NCI-H128 (cell line): ENCODE measurements at regions not wholly inside any gene's neighbourhood (a gene's known extent, or its start where the extent isn't known, plus 50 kb on each side); places are given as distances from the start of the nearest gene placed in this dataset.

Source experiments
- DNase-seq: peaks from one replicate; lab custom pipeline; 2025; ENCODE audit not compliant: unreplicated experiment; lab: John Stamatoyannopoulos, UW

DNA sequence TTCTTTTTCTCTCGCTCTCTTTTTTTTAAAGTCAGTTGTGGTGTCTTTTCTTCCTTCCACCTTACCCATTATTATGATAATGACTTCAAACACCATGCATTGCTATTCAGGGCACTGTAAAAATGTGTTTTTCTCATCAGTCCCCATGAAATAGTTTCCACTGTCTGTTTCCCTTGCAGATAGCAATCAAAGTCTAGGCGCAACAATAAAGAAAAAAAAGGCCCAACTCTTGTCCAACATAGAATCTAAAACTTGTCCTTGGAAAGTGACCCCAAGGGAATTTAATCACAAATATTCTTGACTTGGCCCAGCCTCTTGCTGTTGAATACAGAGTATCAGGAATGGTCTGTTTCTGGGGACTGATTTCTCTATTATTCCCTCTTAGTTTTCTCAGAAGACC, 382.5 kb downstream of the PLPP3 start:
- no peak for DNase-seq

DNA sequence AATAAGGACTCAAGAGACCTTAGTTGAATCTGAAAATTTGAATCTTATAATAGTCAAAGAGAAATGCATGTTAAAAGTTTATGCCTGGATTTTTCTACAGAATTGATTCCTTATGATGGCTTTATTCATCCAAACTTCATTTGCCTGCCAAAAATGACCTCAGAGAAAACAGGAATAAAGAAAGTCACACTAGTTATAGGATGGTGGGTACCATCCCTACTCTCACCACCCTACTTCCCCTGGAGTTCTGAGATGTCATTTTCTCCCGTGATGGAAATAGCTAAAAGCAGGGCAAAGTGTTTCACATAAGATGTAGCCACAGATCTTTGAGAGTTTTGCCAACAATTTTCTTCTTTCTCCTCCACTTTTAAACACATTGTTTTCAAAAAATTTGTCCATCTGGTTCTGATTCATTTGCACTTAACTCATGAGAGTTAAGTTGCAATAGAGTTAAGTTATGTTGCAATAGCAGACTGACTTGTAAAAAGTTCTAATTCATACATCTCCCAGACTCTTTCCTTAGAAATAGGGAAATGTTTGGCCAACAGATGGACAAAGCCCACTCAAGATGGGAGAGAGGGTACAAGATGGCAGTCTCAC, 384.6 kb downstream of the PLPP3 start:
- DNase-seq = no peak

DNA sequence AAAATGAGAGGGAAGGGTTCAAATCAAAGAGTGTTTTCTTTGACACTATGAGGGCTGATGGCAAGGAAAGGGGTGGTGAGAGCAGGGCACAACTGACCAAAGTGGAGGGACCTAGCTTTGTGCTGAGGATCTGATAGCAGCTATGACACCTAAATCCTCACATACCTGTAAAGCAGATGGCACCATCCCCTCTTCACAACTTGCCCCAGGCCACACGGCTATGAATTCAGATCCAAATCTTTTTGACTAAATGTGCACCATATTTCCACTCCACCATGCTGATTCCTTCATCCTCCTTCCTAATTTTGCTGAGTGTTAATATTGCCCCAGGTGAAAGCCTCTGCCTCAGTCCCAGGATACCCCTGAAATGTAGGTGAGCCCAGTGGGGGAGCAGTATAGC, 385.7 kb downstream of the PLPP3 start:
- no peak for DNase-seq

DNA sequence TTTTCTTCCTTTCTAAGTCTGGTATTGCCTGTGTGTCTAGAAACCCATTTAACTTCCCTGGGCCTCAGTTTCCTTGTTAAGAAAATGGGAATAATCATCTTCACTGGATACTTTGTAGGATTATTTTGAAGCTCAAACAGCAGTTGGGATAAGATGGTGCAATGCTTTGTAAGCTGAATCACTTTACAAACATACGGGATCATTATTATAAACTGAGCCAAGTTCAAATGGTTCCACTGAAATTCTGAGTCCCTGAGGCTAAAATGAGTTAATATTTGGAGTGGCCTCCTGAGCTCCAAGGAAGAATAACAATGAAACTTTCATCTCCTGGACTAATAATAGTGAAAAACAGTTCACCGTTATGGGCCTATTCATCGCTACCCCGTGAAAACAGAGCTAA, 388.0 kb downstream of the PLPP3 start:
- no peak for DNase-seq

DNA sequence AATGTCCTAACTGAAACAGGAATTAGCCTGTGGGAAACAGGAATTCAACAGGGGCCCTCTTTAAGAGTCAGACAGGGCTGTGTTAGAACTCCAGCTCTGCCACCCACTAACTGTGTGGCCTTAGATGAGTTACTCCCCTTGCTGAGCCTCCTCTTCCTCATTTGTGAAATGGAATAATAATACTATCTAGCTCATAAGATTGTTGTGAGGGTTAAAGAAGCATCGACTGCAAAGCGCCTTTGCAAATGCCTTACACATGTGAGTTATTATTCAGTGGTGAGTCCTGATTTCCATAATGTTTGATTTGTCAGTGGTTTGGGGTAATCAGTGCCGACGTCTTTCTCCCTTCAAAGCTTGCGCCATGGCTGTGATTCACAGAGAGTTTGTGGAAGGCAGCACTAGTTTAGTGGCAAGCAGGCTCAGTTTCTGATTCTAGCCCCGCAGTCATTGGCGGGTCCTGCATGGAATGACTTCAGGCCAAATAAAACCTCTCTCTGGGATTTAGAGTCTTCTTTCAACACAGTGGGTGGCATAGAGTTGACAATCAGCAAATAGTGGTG, 388.5 kb downstream of the PLPP3 start:
- no peak for DNase-seq

DNA sequence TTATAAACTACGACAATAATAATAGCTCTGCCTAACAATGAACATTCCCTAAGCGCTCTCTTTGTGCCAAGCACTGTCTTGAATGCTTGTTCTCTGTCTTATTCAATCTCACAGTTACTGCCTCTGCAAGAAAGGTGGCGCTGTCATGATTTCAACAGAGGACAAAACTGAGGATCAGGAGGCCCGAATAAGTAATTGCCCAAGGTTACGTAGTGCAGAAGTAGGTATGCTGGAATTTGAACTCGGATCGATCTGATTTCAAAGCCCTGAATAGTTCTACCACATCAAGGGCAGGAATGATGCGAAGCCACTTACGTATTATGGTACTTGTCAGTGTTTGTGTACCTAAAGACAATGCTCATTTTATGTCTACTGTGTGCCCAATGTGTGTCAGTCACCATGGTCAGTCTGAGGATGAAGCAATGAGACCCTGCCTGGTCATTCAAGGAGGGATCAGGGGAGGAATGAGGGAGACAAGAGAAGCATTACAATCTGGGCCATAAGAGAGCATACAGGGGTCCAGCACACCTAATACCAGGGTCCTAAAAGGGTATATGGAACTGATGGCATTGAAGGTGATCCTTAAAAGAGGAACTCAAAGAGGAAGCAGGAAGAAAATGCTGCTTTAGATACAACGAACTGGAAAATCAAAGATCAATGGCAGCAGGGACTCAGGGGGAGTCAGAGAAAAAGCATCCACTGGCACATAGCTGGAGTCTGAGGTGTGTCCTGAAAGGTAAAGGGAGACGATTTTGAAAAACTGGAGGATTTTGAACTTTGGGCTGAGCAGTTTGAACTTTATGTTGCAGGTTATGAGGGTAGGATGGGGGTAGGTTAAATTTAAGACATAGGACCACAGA, 389.2 kb downstream of the PLPP3 start:
- DNase-seq = no peak

DNA sequence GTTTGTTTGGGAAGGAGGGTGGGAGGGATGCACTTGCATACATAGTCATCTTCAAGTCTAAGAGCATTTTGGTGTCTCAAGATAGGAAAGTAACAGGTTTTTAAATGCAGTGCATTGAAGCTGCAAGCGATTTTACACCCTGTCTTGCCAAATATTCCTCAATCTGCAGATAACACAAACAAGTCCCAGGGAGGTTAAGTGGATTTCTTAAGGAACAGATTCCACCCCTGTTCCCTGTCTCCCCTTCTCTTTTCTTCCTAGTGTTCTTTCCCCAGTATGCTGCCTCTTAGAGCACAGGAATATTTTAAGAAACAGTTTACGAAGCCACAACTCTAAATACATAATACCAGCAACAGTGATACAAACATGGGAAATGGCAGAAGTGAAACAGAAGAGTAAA, 389.9 kb downstream of the PLPP3 start:
- no peak for DNase-seq

DNA sequence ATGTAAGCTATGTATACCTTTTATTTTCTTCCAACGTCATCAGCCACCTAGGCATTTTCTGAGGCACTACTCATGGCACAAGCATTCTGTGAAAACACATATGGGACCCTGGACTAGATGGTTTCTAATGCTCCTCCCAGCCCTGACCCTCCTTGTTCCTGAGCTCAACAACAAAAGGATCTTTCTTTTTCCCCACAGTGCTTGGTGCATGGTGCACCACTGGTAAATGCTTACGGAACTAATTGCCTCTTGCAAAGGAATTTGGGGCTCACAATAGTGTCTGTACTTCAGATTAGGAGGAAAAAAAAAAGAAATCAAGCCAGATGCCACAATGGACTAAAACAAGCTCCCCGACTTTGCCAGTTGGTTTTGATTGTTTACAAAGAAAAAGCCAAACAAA, 390.5 kb downstream of the PLPP3 start:
- no peak for DNase-seq

DNA sequence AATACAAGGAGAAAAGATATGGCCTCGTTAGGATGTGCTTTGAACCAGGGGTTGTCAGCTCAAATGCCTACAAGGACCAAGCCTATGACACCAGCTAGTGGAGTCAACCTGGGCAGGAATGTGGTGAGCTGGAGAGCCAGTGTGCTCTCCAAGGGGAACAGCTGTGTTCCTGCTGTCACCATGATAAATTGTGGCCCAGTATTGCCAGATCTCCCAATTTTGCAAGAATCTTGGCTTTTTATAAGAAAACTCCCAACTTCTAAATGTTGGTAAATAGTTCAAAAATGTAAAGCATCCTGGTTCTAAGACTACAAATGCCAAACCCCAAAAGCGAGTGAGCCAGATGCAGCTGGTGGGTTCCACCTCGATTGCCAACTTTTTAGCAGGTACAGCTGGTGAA, 391.1 kb downstream of the PLPP3 start:
- DNase-seq = no peak

DNA sequence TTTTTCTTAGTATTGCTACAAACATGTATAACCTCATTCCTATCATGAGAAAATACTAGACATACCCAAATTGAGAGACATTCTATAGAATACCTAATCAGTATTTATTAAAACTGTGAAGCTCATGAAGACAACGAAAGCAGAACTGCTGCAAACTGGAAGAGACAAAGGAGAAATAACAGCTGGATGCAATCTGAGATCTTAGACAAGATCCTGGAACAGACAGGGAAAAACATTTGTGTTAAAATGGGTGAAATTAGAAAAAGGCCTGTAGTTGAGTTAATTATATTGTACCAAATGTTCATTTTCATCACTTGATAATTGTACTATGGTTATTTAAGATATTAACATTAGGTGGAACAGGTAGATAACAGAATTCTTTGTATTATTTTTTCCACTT, 392.0 kb downstream of the PLPP3 start:
- DNase-seq = no peak

DNA sequence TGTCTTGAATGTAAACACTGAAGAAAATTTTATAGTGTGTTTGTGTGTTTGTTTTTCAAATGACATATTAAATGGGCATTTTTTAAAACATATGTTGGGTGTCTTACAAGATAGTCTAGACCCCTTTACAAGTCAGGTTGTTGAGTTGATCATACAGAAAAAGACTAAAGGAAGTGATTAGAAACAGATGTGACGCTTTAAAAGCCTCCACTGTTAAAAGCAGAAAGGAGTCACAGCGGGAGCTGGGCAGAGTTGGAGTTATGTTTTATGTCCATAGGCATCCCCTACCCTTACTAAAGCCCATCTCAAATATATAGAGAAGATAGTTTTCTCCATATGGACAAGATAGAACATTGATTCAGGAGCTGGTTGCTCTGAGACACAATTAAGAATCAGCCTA, 393.9 kb downstream of the PLPP3 start:
- DNase-seq = no peak

DNA sequence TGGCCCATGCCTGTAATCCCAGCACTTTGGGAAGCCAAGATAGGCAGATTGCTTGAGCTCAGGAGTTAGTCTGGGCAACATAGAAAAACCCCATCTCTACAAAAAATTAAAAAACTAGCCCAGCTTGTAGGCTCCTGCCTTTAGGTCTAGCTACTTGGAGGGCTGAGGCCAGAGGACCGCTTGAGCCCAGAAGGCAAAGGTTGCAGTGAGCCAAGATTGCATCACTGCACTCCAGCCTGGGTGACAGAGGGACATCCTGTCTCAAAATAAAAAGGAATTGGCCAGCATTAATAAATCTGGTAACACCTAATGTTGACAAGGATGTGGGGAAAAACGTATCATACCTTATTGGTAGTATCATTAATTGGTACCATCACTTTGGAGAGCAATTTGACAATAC, 396.2 kb downstream of the PLPP3 start:
- no peak for DNase-seq

DNA sequence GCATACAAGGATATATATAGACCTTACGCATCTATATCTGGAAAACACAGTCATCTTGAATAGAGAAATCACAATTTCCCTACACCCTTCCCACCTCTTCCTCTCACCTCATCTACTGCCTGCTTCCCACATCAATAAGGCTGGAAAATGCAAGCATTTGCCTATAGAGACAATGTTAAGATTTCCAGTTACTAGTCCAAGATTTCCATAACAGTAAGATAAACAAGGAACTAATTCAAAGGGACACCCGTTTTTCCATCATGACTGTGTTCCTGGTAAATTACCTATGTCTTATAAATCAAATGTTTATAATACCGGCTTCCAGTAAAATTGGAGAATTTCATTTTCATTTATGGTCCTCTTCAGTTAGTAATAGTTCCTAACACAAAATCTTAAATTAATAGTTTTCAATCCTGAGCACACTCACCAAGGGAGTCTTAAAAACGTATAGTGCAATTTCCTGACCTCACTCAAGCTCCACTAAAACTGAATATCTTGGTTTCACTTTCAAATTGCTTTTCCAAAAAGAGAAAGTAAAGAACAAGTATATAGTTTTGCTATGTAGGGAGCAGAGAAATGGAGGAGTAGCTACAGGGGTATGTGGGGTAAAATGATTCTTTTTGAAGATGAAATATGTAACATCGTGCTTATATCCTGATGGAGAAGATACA, 398.7 kb downstream of the PLPP3 start:
- DNase-seq = no peak

DNA sequence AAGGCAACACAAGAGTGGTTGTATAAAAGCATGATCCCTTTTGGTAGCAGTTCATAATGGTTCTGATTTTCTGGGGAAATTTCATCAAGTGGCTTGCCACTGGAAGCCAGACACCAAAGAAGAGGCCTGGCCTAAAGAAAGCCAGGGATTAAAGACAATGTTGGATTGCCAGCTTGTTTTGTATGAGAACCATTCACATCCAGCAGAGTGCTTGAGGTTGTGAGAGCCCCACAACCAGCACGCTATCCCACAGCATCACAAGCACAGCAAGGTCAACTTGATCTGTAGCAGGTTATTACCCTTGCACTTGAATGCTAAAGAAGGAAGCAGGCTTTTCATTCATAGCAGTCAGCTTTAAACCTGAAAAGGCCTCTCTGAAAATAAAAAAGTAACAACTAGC, 399.8 kb downstream of the PLPP3 start:
- no peak for DNase-seq

DNA sequence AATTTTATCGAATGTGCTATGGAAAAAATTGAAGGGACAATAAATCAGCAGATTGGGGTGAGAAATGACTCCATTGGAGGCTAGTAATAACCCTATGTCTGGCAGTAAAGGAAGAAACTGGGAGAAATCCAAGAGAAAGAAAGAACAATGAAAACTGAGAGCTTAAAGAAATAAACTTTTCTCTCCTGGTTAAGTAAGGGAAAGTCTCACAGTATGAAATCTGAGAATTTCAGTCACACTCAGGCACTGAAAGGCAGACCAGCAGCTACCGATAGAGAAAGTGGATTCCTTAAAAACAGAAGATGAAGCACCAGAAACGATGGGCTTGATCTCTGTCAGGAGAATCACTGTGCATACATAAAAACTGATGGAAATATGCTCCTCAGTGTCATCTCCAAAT, 404.2 kb downstream of the PLPP3 start:
- DNase-seq = no peak

DNA sequence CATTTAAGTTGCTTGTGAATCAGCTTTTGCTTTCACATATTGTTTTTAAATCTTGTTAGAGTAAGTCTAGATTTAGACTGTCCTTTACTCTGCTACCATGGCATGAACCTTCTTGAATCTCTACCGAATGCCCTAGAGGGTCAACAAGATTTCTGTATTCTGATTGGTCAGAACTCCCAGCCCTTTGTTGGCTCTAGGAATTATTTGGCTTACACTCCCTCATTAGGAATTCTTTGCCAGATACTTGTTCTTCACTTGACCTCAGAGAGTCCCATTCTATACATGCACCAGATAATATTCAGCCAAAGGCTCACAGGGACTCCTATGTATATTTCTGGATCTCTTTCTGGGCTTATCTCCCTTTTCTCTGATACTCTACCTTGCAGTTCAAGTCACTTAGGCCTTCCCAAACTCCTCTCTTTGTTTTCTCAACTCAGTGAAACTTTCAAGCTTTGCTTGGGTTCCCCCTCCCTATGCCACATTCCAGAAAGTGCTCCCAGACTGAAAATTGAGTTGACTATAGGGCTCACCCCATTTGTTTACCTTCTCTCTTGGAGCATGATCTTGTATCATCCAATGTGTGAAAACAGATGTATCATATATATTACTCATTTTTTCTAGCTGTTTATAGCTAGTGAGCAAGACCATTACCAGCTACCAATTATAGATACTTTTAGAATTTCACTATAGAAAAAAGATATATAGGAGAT, 405.0 kb downstream of the PLPP3 start:
- DNase-seq = no peak

DNA sequence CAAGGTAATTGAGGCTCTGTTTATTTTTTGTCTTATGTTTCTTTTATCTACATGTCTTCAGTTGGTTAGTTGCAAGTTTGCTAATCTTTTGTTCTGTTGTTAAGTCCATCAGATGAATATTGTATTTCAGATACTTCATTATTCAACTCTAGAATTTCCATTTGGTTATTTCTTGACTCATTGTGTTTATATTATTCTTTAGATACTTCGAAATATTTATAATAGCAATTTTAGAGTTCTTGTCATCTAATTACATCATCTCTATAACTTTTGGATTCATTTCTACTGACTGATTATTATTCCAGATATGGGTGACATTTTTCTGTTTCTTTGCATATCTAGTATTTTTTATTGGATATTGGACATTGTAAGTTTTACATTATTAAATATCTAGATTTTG, 405.6 kb downstream of the PLPP3 start:
- DNase-seq = no peak

DNA sequence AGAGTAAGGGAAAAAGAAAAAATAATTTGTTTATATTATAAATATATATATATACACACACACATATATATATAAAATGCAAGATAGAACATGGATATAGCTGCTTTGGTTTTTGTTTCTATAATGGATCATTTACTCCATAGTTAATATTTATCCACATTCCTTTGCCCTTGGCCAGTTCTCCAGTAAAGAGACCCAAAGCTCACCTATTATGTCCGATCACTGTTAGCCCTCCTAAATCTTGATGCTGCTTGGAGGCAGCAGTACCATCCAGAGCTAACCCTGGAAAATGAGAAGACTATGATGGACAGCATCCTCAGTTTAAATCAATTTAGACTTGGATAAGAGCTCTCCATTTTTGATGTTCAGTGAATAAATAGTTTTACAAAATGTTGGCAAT, 407.7 kb downstream of the PLPP3 start:
- DNase-seq = no peak

DNA sequence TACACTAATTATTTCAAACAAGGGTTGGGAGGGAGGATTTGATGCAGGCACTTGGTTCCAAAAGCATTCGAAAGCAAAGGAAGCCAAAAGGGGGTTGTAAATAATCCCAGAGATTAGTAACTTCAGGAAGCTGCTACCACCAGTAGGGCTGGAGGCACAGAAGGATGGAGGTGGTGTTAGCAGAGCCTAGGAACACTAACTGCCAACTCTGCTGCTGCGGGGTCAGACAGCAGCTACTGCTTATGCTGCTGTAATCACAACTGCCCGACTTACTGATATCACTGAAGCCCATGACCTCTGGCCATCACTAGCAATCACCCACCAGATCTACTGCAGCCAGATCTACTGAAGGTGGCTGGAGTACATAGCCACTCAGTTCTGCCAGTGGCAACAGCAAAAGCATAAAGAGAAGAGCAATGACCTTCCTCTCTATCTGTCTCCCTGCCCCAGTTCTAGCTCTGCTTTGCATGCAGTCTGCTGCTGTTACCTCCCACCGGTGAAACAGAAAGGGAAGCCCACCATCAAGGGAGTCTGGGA, 408.5 kb downstream of the PLPP3 start:
- no peak for DNase-seq

DNA sequence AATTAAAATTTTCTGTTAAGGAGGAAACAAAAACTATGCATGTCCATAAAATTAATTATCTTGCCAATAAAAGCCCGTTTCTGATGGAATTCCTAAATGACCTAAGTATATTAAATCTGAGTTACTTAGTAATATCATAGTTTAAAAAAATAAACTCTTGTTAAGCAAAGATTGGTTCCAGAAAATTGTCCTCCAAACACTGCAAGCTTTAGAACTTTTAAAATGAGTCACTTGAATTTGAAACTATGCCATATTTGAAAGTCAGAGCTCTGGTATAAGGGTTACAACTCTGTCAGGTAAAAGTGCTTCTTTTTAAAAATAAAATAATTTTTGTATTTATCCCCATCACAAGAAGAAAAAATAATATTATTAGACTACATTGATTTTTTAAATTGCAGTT, 409.5 kb downstream of the PLPP3 start:
- no peak for DNase-seq

DNA sequence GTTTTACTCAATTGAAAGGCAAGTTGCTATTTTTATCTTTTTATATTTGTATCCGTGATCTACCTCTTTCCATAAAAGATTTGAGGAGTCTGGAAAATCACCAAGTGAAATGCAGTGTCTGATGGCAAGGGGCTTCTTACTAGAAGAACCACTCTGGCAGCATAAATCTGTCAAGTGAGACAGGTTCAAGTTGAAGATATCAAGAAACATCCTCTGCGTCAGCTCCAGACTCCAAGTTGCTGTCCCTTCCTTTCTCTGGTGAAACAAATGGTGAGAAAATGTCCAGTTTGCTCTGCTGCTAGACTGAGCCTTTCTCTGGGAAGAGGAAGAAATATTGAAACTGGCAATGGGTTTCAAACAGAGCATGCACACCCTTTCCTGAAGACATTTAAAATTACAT, 411.2 kb downstream of the PLPP3 start:
- no peak for DNase-seq
